Progenitor cell of endocrine pancreas (in vitro differentiated cells): ENCODE measurements at regions not wholly inside any gene's neighbourhood (a gene's known extent, or its start where the extent isn't known, plus 50 kb on each side); places are given as distances from the start of the nearest gene placed in this dataset.

Experiments used
- DNase-seq: peaks from one replicate; pipeline ENCODE4 v3.0.0; 2021; ENCODE audit warnings: low spot score; ENCODE audit not compliant: unreplicated experiment
- H3K27ac Mint-ChIP-seq: 2 replicates; pipeline ENCODE4 v1.8.0; 2021; ENCODE audit warnings: mild to moderate bottlenecking, moderate library complexity, mixed read lengths
- H3K27me3 Mint-ChIP-seq: 2 replicates; pipeline ENCODE4 v1.8.0; 2021; ENCODE audit warnings: mixed read lengths
- H3K36me3 Mint-ChIP-seq: 2 replicates; pipeline ENCODE4 v1.8.0; 2022; ENCODE audit warnings: mixed read lengths; ENCODE audit not compliant: insufficient read depth
- H3K4me1 Mint-ChIP-seq: 2 replicates; pipeline ENCODE4 v1.8.0; 2021; ENCODE audit warnings: low read depth, mixed read lengths
- H3K4me3 Mint-ChIP-seq: 2 replicates; pipeline ENCODE4 v1.8.0; 2021; ENCODE audit warnings: low read depth, mild to moderate bottlenecking, moderate library complexity, mixed read lengths
- H3K9me3 Mint-ChIP-seq: 2 replicates; pipeline ENCODE4 v1.8.0; 2021; ENCODE audit warnings: low read depth, mixed read lengths
- CTCF ChIP-seq: fragments of 200-600 bp; sonication (generic); IDR thresholded peaks from one replicate; pipeline ENCODE4 v1.5.0; 2021; ENCODE audit warnings: antibody characterized with exemption, mild to moderate bottlenecking; ENCODE audit not compliant: unreplicated experiment

- Mint-ChIP-seq H3K4me1 (no peaks in the 10 kb centered on the region), H3K9me3 (no peaks in the 10 kb centered on the region), H3K27ac (no peak overlapping the region), H3K27me3 (no peaks in the 10 kb centered on the region), H3K4me3 (no peak overlapping the region), H3K36me3 (no peaks in the 10 kb centered on the region)
- no peak for DNase-seq
- TF ChIP-seq CTCF = no peak
These were observed 887.3 kb downstream of the TDRD15 start for GRCh38 chr2:22011048-22011447.

- Mint-ChIP-seq H3K27ac (no peak overlapping the region), H3K27me3 (no peaks in the 10 kb centered on the region), H3K4me3 (no peak overlapping the region), H3K36me3 (no peaks in the 10 kb centered on the region), H3K4me1 (no peaks in the 10 kb centered on the region), H3K9me3 (no peaks in the 10 kb centered on the region)
- DNase-seq = no peak
- TF ChIP-seq CTCF = no peak
These were observed 896.4 kb downstream of the TDRD15 start for GRCh38 chr2:22020091-22020742.

GRCh38 chr2:22027345-22028005, 903.7 kb downstream of the TDRD15 start:
- no peak overlapping the region for H3K27ac Mint-ChIP-seq
- no peaks in the 10 kb centered on the region for H3K4me1 Mint-ChIP-seq
- no peak for TF ChIP-seq CTCF
- no peaks in the 10 kb centered on the region for H3K27me3 Mint-ChIP-seq
- H3K4me3 Mint-ChIP-seq = no peak overlapping the region
- H3K9me3 Mint-ChIP-seq = no peaks in the 10 kb centered on the region
- no peak for DNase-seq
- H3K36me3 Mint-ChIP-seq = no peaks in the 10 kb centered on the region

- H3K27me3 Mint-ChIP-seq = no peaks in the 10 kb centered on the region
- H3K36me3 Mint-ChIP-seq = no peaks in the 10 kb centered on the region
- peaks cover 9% of the 10 kb centered on the region for H3K4me1 Mint-ChIP-seq
- H3K27ac Mint-ChIP-seq = no peak overlapping the region
- no peak overlapping the region for H3K4me3 Mint-ChIP-seq
- TF ChIP-seq CTCF = no peak
- no peak for DNase-seq
- H3K9me3 Mint-ChIP-seq = peaks cover 7% of the 10 kb centered on the region
These were observed 911.6 kb downstream of the TDRD15 start for GRCh38 chr2:22035361-22035830.

GRCh38 chr2:22037274-22037673, 913.5 kb downstream of the TDRD15 start:
- H3K36me3 Mint-ChIP-seq = no peaks in the 10 kb centered on the region
- H3K27me3 Mint-ChIP-seq = no peaks in the 10 kb centered on the region
- peaks cover 7% of the 10 kb centered on the region for H3K9me3 Mint-ChIP-seq
- H3K4me1 Mint-ChIP-seq = peaks cover 9% of the 10 kb centered on the region
- no peak overlapping the region for H3K27ac Mint-ChIP-seq
- no peak for TF ChIP-seq CTCF
- DNase-seq = no peak
- no peak overlapping the region for H3K4me3 Mint-ChIP-seq
